K562 (cell line): ENCODE measurements at regions not wholly inside any gene's neighbourhood (a gene's known extent, or its start where the extent isn't known, plus 50 kb on each side); places are given as distances from the start of the nearest gene placed in this dataset.

Source experiments
- ARID2 ChIP-seq: fragments of 450-650 bp; IDR thresholded peaks from 2 replicates; pipeline ENCODE4 v1.6.1; 2017; ENCODE audit warnings: antibody characterized with exemption, mild to moderate bottlenecking
- ATF1 ChIP-seq, 2 experiments: fragments of 450-650 bp in 1 of 2; IDR thresholded peaks; 2 replicates each; pipeline ENCODE4 v1.6.1; 2016; ENCODE audit warnings: missing compliant biosample characterization in 1 of 2, missing genetic modification characterization in 1 of 2
- CC2D1A ChIP-seq: fragments of 450-650 bp; IDR thresholded peaks from 2 replicates; pipeline ENCODE4 v1.6.1; 2017; ENCODE audit warnings: mild to moderate bottlenecking
- CREM ChIP-seq: IDR thresholded peaks from 2 replicates; pipeline ENCODE4 v1.6.1; 2014; ENCODE audit warnings: antibody characterized with exemption, low read depth
- CTCF ChIP-seq, 3 experiments: IDR thresholded peaks in 2 of 3; conservative IDR thresholded peaks in 1 of 3; 2 replicates each; pipeline ENCODE4 v1.5.1; 2011 to 2012; ENCODE audit warnings: low read length in 3 of 3, mild to moderate bottlenecking in 3 of 3, control low read depth in 2 of 3, improper control_type of control experiment in 1 of 3, inconsistent platforms in 1 of 3, low read depth in 1 of 3, mixed read lengths in 1 of 3, moderate library complexity in 1 of 3; ENCODE audit not compliant: insufficient read depth in 2 of 3
- GATA2 ChIP-seq: sonication (generic); formaldehyde crosslinking; IDR thresholded peaks from 2 replicates; pipeline ENCODE4 v1.4.0; 2020; ENCODE audit warnings: mild to moderate bottlenecking, missing genetic modification reagents
- HCFC1 ChIP-seq: IDR thresholded peaks from 2 replicates; pipeline ENCODE4 v1.6.1; 2012; ENCODE audit warnings: low read depth, low read length, improper control_type of control experiment
- HIVEP1 ChIP-seq: fragments of 250-450 bp; sonication (Bioruptor Pico); IDR thresholded peaks from 2 replicates; pipeline ENCODE4 v1.4.0; 2020; ENCODE audit warnings: mild to moderate bottlenecking
- NCOA4 ChIP-seq: fragments of 450-650 bp; IDR thresholded peaks from 2 replicates; pipeline ENCODE4 v1.6.1; 2018; ENCODE audit warnings: mild to moderate bottlenecking; ENCODE audit not compliant: partially characterized antibody
- RAD21 ChIP-seq, 2 experiments: fragments of 250-450 bp in 1 of 2; fragments of 450-650 bp in 1 of 2; sonication (Bioruptor Pico) in 1 of 2; formaldehyde crosslinking in 1 of 2; IDR thresholded peaks in 1 of 2; conservative IDR thresholded peaks in 1 of 2; 2 replicates each; pipeline versions ENCODE4 v1.4.0 to v1.8.0; 2020 to 2022; ENCODE audit warnings: mild to moderate bottlenecking in 2 of 2, moderate library complexity in 1 of 2
- RB1 ChIP-seq: fragments of 450-650 bp; IDR thresholded peaks from 2 replicates; pipeline ENCODE4 v1.6.1; 2017; ENCODE audit warnings: low read depth, mild to moderate bottlenecking
- RCOR1 ChIP-seq, 2 experiments: IDR thresholded peaks; 2 replicates each; pipeline ENCODE4 v1.6.1; 2012; ENCODE audit warnings: low read depth in 2 of 2, low read length in 2 of 2, borderline replicate concordance in 1 of 2, improper control_type of control experiment in 1 of 2
- STAG1 ChIP-seq: sonication (generic); formaldehyde crosslinking; IDR thresholded peaks from 2 replicates; pipeline ENCODE4 v1.5.0; 2020; ENCODE audit warnings: missing genetic modification reagents, borderline replicate concordance
- STAT5B ChIP-seq: fragments of 250-450 bp; sonication (Bioruptor Pico); IDR thresholded peaks from 2 replicates; pipeline ENCODE4 v1.8.0; 2021; ENCODE audit warnings: mild to moderate bottlenecking, inconsistent platforms
- ZNF384 ChIP-seq: IDR thresholded peaks from 2 replicates; pipeline ENCODE4 v1.6.1; 2012; ENCODE audit warnings: low read depth, low read length, improper control_type of control experiment

GRCh38 chr4:24686866-24687692 lies 102.7 kb upstream of the DHX15 start (continued):
- TF ChIP-seq CC2D1A (0 out of 2 replicates have a peak, but pooled peaks have one; percentile 21), ZNF384 (peak; percentile 74; the same call in 1 of the 2 replicates), RCOR1 (IDR thresholded peaks at IDR 0.05; ENCODE audit: borderline replicate concordance in 1 of 2, low read depth in 2 of 2, low read length in 2 of 2) (peak in 1 of 2 experiments; percentile 19; a peak in 1 of 4 replicates), ARID2 (0 out of 2 replicates have a peak, but pooled peaks have one; percentile 31), NCOA4 (no peak), STAG1 (peak; percentile 21; the same call in 1 of the 2 replicates), RB1 (peak; percentile 49; the same call in 1 of the 2 replicates), CTCF (IDR thresholded peaks at IDR 0.05 in 2 of 3, conservative IDR thresholded peaks at IDR 0.05 in 1 of 3; ENCODE audit: insufficient read depth in 2 of 3, low read depth in 1 of 3, low read length in 3 of 3) (peak; percentile 73 to 83 (median 81)), GATA2 (CRISPR knock-in tag) (peak; percentile 66), HIVEP1 (CRISPR knock-in tag) (no peak), STAT5B (CRISPR knock-in tag) (no peak), ATF1 (CRISPR knock-in tag; IDR thresholded peaks at IDR 0.05) (no peak), ATF1 (tag; IDR thresholded peaks at IDR 0.05) (peak; percentile 34; the same call in 1 of the 2 replicates), RAD21 (CRISPR knock-in tag; conservative IDR thresholded peaks at IDR 0.05 in 1 of 2, IDR thresholded peaks at IDR 0.05 in 1 of 2) (peak; percentile 38 to 68), CREM (peak; percentile 41; the same call in 1 of the 2 replicates), HCFC1 (no peak)
- TF ChIP-seq, all 486 proteins: peak for 13
